ENCODE measurements at regions not wholly inside any gene's neighbourhood (a gene's known extent, or its start where the extent isn't known, plus 50 kb on each side); places are given as distances from the start of the nearest gene placed in this dataset.
"Not testable (repeated sequence)": the region's sequence is repeated elsewhere in the genome, so short reads cannot be mapped to it uniquely, and the experiment has no call there.

GRCh38 chr3:76523337-76523736, 516.6 kb upstream of the ROBO2 start:
- no peak for TF ChIP-seq CTCF (IDR thresholded peaks at IDR 0.05; ENCODE audit: insufficient read depth, low read length, missing control alignments)
- H3K4me3 ChIP-seq (ENCODE audit: low read depth, low read length), result no peak overlapping the region
- no peak for DNase-seq (ENCODE audit: low read depth, low spot score)
- ChIA-PET CTCF (no interaction called here), POLR2A (no interaction called here)

GRCh38 chr3:76525726-76526125, 514.2 kb upstream of the ROBO2 start:
- ChIA-PET CTCF (no interaction called here), POLR2A (no interaction called here)
- DNase-seq (ENCODE audit: low read depth, low spot score), result no peak
- TF ChIP-seq CTCF (IDR thresholded peaks at IDR 0.05; ENCODE audit: insufficient read depth, low read length, missing control alignments), result no peak
- no peak overlapping the region for H3K4me3 ChIP-seq (ENCODE audit: low read depth, low read length)

GRCh38 chr3:76527773-76528172, 512.1 kb upstream of the ROBO2 start:
- ChIA-PET POLR2A (no interaction called here), CTCF (interaction anchor here (1.0 to 1.2 kb wide), 2 partner anchors 27 to 43 kb away, joined by 3 read pairs; no protein-coding TSS in a partner anchor)
- DNase-seq (ENCODE audit: low read depth, low spot score), result no peak
- H3K4me3 ChIP-seq (ENCODE audit: low read depth, low read length), result no peak overlapping the region
- no peak for TF ChIP-seq CTCF (IDR thresholded peaks at IDR 0.05; ENCODE audit: insufficient read depth, low read length, missing control alignments)

- POLR2A ChIA-PET, result no interaction called here
- no peak for DNase-seq (ENCODE audit: low read depth, low spot score)
- TF ChIP-seq CTCF (IDR thresholded peaks at IDR 0.05; ENCODE audit: insufficient read depth, low read length, missing control alignments), result no peak
- no peak overlapping the region for H3K4me3 ChIP-seq (ENCODE audit: low read depth, low read length)
- CTCF ChIA-PET, result no interaction called here
Observed at GRCh38 chr3:76532158-76532822, 507.6 kb upstream of the ROBO2 start.

- POLR2A ChIA-PET; H3K4me3 ChIP-seq (ENCODE audit: low read depth, low read length); DNase-seq (ENCODE audit: low read depth, low spot score); CTCF ChIA-PET: not testable (repeated sequence)
Observed at GRCh38 chr3:76533710-76534109, 506.2 kb upstream of the ROBO2 start.

- POLR2A ChIA-PET; CTCF ChIA-PET; DNase-seq (ENCODE audit: low read depth, low spot score); H3K4me3 ChIP-seq (ENCODE audit: low read depth, low read length): not testable (repeated sequence)
Observed at GRCh38 chr3:76537857-76538256, 502.0 kb upstream of the ROBO2 start.

GRCh38 chr3:76547674-76548073, 492.2 kb upstream of the ROBO2 start:
- ChIA-PET CTCF (no interaction called here), POLR2A (no interaction called here)
- H3K4me3 ChIP-seq (ENCODE audit: low read depth, low read length), result no peak overlapping the region
- TF ChIP-seq CTCF (IDR thresholded peaks at IDR 0.05; ENCODE audit: insufficient read depth, low read length, missing control alignments), result no peak
- no peak for DNase-seq (ENCODE audit: low read depth, low spot score)

All from AG04449 (cell line).